Skeletal muscle tissue (tissue), 3 donors: ENCODE measurements at regions not wholly inside any gene's neighbourhood (a gene's known extent, or its start where the extent isn't known, plus 50 kb on each side); places are given as distances from the start of the nearest gene placed in this dataset.

Source experiments
- H3K27ac ChIP-seq: one replicate; pipeline ENCODE4 v1.7.0; 2013; ENCODE audit warnings: mild to moderate bottlenecking, low read depth, low read length, inconsistent platforms
- H3K27me3 ChIP-seq, 3 donors: one replicate each; pipeline ENCODE4 v1.7.0; 2013; ENCODE audit warnings: low read length in 3 of 3; ENCODE audit not compliant: control insufficient read depth in 3 of 3, insufficient read depth in 3 of 3
- H3K36me3 ChIP-seq, 3 donors: one replicate each; pipeline ENCODE4 v1.7.0; 2013; ENCODE audit warnings: low read length in 3 of 3; ENCODE audit not compliant: control insufficient read depth in 3 of 3, insufficient read depth in 3 of 3
- H3K4me1 ChIP-seq, 3 donors: one replicate each; pipeline ENCODE4 v1.7.0; 2013; ENCODE audit warnings: low read length in 3 of 3, mild to moderate bottlenecking in 3 of 3; ENCODE audit not compliant: control insufficient read depth in 3 of 3, insufficient read depth in 3 of 3
- H3K4me3 ChIP-seq, 3 donors: one replicate each; pipeline ENCODE4 v1.7.0; 2013; ENCODE audit warnings: low read length in 3 of 3
- H3K9ac ChIP-seq, 3 donors: one replicate each; pipeline ENCODE4 v1.7.0; 2013; ENCODE audit warnings: low read length in 3 of 3, mild to moderate bottlenecking in 3 of 3, moderate library complexity in 2 of 3, low read depth in 1 of 3
- H3K9me3 ChIP-seq, 3 donors: one replicate each; pipeline ENCODE4 v1.7.0; 2013; ENCODE audit warnings: low read length in 3 of 3; ENCODE audit not compliant: control insufficient read depth in 3 of 3
- donor health status: Osteomylitis.

DNA sequence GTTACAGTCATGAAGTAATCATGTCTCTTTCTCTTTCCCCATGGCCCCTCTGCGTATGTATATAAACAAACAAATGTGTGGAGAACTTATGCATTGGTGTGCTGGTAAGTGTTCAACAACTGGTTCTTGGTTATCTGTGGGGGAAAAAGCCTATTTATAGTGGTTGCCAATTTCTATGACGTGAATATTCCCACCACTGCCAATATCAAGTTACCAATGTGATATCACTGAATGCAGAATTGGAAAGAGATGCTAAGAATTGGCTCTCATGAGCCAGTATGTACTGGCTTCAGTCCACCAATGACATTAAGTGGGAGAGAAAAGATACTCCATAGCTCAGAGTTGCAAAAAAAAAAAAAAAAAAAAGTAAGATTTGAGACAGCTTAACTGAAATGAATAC, 399.7 kb downstream of the REEP3 start:
- Histone ChIP-seq H3K4me1 (no peaks in the 10 kb centered on the region), H3K27ac (no peak overlapping the region), H3K27me3 (no peaks in the 10 kb centered on the region), H3K4me3 (no peak overlapping the region), H3K9ac (no peak overlapping the region), H3K9me3 (no peaks in the 10 kb centered on the region), H3K36me3 (no peaks in the 10 kb centered on the region)

DNA sequence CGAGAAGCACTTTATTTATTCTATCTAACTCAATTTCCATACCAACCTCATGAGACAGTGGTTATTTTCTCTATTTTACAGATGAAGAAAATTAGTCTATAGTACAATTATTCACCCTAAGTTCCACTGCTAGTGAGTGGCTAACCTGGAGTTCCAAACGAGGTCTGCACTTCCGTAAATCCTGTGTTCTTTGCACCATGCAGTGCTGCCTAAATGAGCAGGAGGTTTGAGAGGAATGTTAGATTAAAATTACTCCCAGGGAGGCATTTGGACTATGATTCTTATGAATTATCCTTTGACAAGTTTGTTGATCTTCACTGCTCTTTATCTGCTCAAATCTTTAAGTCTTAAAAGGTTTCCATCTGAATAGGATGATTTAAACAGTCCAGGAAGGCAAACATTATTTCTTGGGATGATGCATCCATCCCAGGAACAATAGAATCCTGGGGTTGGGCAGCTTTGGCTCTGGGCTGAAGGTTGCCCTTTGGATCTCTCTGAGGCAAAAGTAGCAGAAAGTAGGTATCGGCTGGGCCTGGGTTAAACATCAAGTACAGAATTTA, 400.8 kb downstream of the REEP3 start:
- no peaks in the 10 kb centered on the region for H3K36me3 ChIP-seq
- H3K4me3 ChIP-seq, result no peak overlapping the region
- no peaks in the 10 kb centered on the region for H3K27me3 ChIP-seq
- no peak overlapping the region for H3K9ac ChIP-seq
- H3K27ac ChIP-seq, result no peak overlapping the region
- H3K9me3 ChIP-seq, result no peaks in the 10 kb centered on the region
- H3K4me1 ChIP-seq, result no peaks in the 10 kb centered on the region

DNA sequence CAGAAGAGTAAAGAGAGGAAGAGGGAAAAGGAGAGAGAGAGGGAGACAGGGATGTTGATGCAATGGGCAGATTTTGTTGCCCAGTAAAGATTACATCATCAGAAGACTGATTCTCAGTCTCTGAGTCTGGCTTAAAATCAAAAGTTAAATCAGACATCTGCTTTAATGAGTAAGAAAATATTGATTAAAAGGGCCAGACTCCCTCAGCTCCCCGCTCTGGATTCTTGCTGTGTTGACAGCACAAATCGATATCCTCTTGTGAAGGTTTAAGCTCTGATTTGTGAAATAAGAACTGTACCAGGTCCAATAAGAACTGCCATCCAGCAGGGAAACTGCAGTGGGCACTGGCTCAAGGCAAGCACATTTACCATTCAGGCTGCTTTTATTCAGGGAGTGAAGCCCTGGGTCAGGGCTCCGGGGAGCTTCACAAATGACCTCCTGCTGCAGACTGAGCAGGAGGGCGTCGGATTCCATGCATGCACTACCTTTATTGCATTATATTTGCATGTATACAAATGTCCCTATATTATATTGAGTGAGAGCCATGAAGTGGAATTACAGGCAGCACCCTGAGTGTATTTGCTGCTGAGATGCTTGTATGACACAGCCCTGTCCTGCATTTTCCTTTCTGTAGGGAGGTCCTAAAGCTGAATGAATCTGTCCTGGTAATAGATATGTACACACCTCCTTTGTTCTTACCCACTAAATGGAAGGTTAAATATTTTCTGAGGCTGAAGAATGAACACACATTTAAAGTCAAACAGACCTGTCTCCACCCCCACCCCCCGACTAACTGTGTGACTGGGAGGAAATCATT, 401.5 kb downstream of the REEP3 start:
- Histone ChIP-seq H3K27me3 (no peaks in the 10 kb centered on the region), H3K9me3 (no peaks in the 10 kb centered on the region), H3K4me3 (no peak overlapping the region), H3K4me1 (no peaks in the 10 kb centered on the region), H3K36me3 (no peaks in the 10 kb centered on the region), H3K27ac (no peak overlapping the region), H3K9ac (no peak overlapping the region)

- no peak overlapping the region for H3K9ac ChIP-seq
- no peak overlapping the region for H3K4me3 ChIP-seq
Observed at GRCh38 chr10:63929831-63930467, 408.7 kb downstream of the REEP3 start.

DNA sequence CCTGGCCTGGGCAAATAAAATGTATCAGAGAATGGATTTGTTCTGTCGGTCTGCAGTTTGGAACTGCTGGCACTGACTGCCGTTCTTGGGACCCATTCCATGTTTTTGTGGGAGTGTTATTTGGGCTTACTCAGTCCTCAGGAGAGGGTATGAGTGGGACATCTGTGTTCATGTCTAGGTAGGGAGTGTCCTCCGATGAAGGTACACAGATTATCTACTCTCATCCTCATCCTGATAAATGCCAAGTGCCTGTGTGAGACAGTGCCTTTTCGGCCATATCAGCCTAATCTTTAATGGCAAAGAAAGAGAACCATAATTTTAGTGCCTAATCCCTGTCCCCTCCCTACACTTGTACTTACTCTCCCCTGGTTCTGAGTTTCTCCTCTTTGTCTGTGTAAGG, 409.4 kb downstream of the REEP3 start:
- Histone ChIP-seq H3K27me3 (no peaks in the 10 kb centered on the region), H3K4me3 (no peak overlapping the region), H3K9ac (no peak overlapping the region), H3K4me1 (no peaks in the 10 kb centered on the region), H3K36me3 (no peaks in the 10 kb centered on the region), H3K9me3 (no peaks in the 10 kb centered on the region), H3K27ac (no peak overlapping the region)

More at GRCh38 chr10:63929831-63930467, 408.7 kb downstream of the REEP3 start:
- H3K27ac ChIP-seq, result no peak overlapping the region
- H3K27me3 ChIP-seq, result no peaks in the 10 kb centered on the region
- H3K4me1 ChIP-seq, result no peaks in the 10 kb centered on the region
- H3K36me3 ChIP-seq, result no peaks in the 10 kb centered on the region
- no peaks in the 10 kb centered on the region for H3K9me3 ChIP-seq

GRCh38 chr10:63935705-63936104, 414.5 kb downstream of the REEP3 start:
- no peaks in the 10 kb centered on the region for H3K4me1 ChIP-seq
- no peak overlapping the region for H3K4me3 ChIP-seq
- no peaks in the 10 kb centered on the region for H3K9me3 ChIP-seq
- H3K9ac ChIP-seq, result no peak overlapping the region
- H3K36me3 ChIP-seq, result no peaks in the 10 kb centered on the region
- no peaks in the 10 kb centered on the region for H3K27me3 ChIP-seq
- H3K27ac ChIP-seq, result no peak overlapping the region

DNA sequence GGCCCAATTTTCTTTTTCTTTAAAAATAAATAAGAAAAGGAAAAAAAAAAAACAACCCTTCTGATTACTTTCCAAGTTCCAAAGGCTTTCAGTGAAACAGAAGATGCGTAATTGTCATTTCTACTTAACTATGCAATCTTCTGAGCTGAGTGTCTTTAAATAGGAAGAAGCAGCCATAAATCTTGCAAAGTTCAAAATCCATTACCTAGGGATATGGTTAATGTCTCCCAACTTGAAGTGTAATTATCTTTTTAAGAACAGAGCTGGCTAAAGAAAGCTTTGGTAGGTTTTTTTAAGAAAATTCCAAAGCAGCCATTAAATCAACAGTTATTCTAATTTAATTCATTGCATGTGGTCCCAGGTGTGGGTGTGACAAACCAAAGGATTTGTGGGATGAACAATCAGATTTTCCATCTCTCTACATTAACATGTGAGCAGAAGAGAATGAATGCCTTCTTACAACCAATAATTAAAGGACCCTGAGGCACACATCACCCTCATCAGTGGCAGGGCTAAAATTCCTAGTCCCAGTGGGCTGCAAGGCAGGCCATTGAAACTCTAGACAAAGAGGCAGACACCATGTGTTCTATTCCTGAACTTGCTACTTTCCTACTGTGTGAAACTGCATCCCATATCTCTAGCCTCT, 419.2 kb downstream of the REEP3 start:
- H3K27me3 ChIP-seq, result no peaks in the 10 kb centered on the region
- H3K27ac ChIP-seq, result no peak overlapping the region
- H3K4me3 ChIP-seq, result no peak overlapping the region
- H3K9me3 ChIP-seq, result no peaks in the 10 kb centered on the region
- H3K36me3 ChIP-seq, result no peaks in the 10 kb centered on the region
- H3K4me1 ChIP-seq, result no peaks in the 10 kb centered on the region
- H3K9ac ChIP-seq, result no peak overlapping the region

DNA sequence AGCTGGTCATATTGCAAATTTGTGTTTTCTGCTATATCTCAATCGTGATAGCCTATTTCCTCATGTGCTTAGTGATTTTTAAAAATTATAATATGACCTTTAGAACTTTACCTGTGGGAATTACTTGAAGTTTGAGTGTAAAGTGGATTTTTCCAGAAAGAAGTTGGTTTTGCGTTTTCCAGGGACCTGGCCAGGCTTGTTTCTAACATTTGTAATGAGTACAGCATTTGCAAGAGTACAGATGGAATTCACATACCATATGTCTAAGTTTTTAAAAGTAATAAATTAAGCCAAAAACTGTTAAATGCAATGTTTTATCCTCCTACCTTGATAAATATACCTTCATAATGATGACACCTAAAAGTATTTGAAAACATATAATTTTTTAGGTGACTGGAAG, 443.2 kb downstream of the REEP3 start:
- no peak overlapping the region for H3K9ac ChIP-seq
- H3K27me3 ChIP-seq, result no peaks in the 10 kb centered on the region
- H3K4me3 ChIP-seq, result no peak overlapping the region
- H3K4me1 ChIP-seq, result no peaks in the 10 kb centered on the region
- H3K36me3 ChIP-seq, result no peaks in the 10 kb centered on the region
- no peak overlapping the region for H3K27ac ChIP-seq
- H3K9me3 ChIP-seq, result peaks cover 0 to 5% (median 0%) of the 10 kb centered on the region in 3 donors

DNA sequence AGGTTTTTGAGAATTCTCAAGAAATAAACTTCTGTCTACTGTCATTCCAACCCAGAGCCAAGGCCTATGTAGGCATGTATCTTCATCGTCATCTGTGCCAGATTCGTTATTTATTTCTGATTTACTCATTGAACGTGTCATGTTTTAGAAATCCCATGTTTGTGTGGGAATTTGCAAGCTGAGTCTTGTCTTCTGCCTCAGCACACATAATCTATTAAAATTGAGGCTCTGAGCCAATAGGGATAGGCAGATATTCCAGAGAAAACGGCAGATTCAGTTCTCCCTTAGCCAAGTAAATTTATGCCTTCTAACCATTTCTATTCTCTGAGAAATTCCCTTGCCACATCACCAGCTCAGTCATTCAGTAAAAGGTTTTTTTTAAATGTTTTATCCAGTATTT, 444.6 kb downstream of the REEP3 start:
- Histone ChIP-seq H3K27ac (no peak overlapping the region), H3K4me3 (no peak overlapping the region), H3K4me1 (no peaks in the 10 kb centered on the region), H3K36me3 (no peaks in the 10 kb centered on the region), H3K9ac (no peak overlapping the region), H3K9me3 (peaks cover 0 to 5% (median 0%) of the 10 kb centered on the region in 3 donors), H3K27me3 (no peaks in the 10 kb centered on the region)
